ENCODE measurements at regions not wholly inside any gene's neighbourhood (a gene's known extent, or its start where the extent isn't known, plus 50 kb on each side); places are given as distances from the start of the nearest gene placed in this dataset.
"Not testable (repeated sequence)": the region's sequence is repeated elsewhere in the genome, so short reads cannot be mapped to it uniquely, and the experiment has no call there.

- ChIA-PET CTCF (no interaction called here), POLR2A (no interaction called here)
- no peak for DNase-seq (ENCODE audit: extremely low spot score)
- TF ChIP-seq ARNT (IDR thresholded peaks at IDR 0.05) (no peak), FOXA1 (IDR thresholded peaks at IDR 0.05) (no peak), HDGF (IDR thresholded peaks at IDR 0.05; ENCODE audit: borderline replicate concordance) (no peak), FOXM1 (IDR thresholded peaks at IDR 0.05; ENCODE audit: borderline replicate concordance) (no peak), CTBP1 (IDR thresholded peaks at IDR 0.05; ENCODE audit: borderline replicate concordance) (no peak), TARDBP (IDR thresholded peaks at IDR 0.05) (no peak), L3MBTL2 (conservative IDR thresholded peaks at IDR 0.05) (no peak), ELF4 (IDR thresholded peaks at IDR 0.05) (no peak), SUZ12 (IDR thresholded peaks at IDR 0.05) (no peak), ZNF384 (IDR thresholded peaks at IDR 0.05) (no peak), LEF1 (IDR thresholded peaks at IDR 0.05; ENCODE audit: borderline replicate concordance) (no peak), BHLHE40 (IDR thresholded peaks at IDR 0.05; ENCODE audit: borderline replicate concordance) (no peak)
Measured at GRCh38 chr9:115880221-115880885, 273.2 kb upstream of the PAPPA start.

DNA sequence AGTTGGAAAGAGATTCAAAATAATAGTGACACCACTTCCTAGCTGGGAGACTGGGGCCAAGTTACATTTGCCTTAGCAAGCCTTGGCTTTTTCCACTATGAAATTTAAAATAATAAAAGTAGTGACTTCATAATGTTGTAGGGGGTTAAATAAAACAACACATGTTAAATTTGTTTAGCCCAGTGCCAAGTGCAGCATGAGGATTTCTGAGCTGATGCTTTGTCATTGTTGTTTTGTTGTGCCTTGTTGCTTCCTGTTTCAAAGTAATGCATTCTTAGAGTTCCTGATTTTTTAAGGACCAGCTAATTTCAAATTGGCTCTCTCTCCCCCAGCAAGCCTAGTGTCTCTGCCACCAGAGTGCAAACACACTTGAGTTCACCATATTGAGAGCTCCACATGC is 270.7 kb upstream of the PAPPA start:
- DNase-seq (ENCODE audit: extremely low spot score) = no peak
- no peak for TF ChIP-seq HDGF (IDR thresholded peaks at IDR 0.05; ENCODE audit: borderline replicate concordance)
- no peak for TF ChIP-seq NFRKB (IDR thresholded peaks at IDR 0.05)
- no peak for TF ChIP-seq SP1 (IDR thresholded peaks at IDR 0.05)
- no peak for TF ChIP-seq FOXA1 (IDR thresholded peaks at IDR 0.05)
- no peak for TF ChIP-seq ELF4 (IDR thresholded peaks at IDR 0.05)
- ChIA-PET CTCF (no interaction called here), POLR2A (no interaction called here)

GRCh38 chr9:115883467-115884329 is 269.9 kb upstream of the PAPPA start:
- CTCF ChIA-PET = no interaction called here
- TF ChIP-seq TARDBP (IDR thresholded peaks at IDR 0.05) = no peak
- no peak for TF ChIP-seq CTBP1 (IDR thresholded peaks at IDR 0.05; ENCODE audit: borderline replicate concordance)
- TF ChIP-seq SUZ12 (IDR thresholded peaks at IDR 0.05) = no peak
- no peak for TF ChIP-seq LEF1 (IDR thresholded peaks at IDR 0.05; ENCODE audit: borderline replicate concordance)
- TF ChIP-seq FOXK2 (IDR thresholded peaks at IDR 0.05) = no peak
- no peak for TF ChIP-seq FOXA1 (IDR thresholded peaks at IDR 0.05)
- TF ChIP-seq BHLHE40 (IDR thresholded peaks at IDR 0.05; ENCODE audit: borderline replicate concordance) = no peak
- no peak for TF ChIP-seq ELF4 (IDR thresholded peaks at IDR 0.05)
- TF ChIP-seq SP1 (IDR thresholded peaks at IDR 0.05) = no peak
- TF ChIP-seq ZNF384 (IDR thresholded peaks at IDR 0.05) = no peak
- TF ChIP-seq, protein P1, sequence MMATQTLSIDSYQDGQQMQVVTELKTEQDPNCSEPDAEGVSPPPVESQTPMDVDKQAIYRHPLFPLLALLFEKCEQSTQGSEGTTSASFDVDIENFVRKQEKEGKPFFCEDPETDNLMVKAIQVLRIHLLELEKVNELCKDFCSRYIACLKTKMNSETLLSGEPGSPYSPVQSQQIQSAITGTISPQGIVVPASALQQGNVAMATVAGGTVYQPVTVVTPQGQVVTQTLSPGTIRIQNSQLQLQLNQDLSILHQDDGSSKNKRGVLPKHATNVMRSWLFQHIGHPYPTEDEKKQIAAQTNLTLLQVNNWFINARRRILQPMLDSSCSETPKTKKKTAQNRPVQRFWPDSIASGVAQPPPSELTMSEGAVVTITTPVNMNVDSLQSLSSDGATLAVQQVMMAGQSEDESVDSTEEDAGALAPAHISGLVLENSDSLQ (IDR thresholded peaks at IDR 0.05) = no peak
- TF ChIP-seq FOXM1 (IDR thresholded peaks at IDR 0.05; ENCODE audit: borderline replicate concordance) = no peak
- no peak for TF ChIP-seq NFRKB (IDR thresholded peaks at IDR 0.05)
- no peak for TF ChIP-seq HDGF (IDR thresholded peaks at IDR 0.05; ENCODE audit: borderline replicate concordance)
- DNase-seq (ENCODE audit: extremely low spot score) = peak; percentile 23
- POLR2A ChIA-PET = no interaction called here

GRCh38 chr9:115884846-115885245 is 268.7 kb upstream of the PAPPA start:
- no peak for TF ChIP-seq SP1 (IDR thresholded peaks at IDR 0.05)
- TF ChIP-seq HDGF (IDR thresholded peaks at IDR 0.05; ENCODE audit: borderline replicate concordance) = no peak
- no peak for TF ChIP-seq FOXA1 (IDR thresholded peaks at IDR 0.05)
- no peak for TF ChIP-seq ARNT (IDR thresholded peaks at IDR 0.05)
- no peak for TF ChIP-seq TARDBP (IDR thresholded peaks at IDR 0.05)
- ChIA-PET POLR2A (no interaction called here), CTCF (no interaction called here)
- no peak for DNase-seq (ENCODE audit: extremely low spot score)

DNA sequence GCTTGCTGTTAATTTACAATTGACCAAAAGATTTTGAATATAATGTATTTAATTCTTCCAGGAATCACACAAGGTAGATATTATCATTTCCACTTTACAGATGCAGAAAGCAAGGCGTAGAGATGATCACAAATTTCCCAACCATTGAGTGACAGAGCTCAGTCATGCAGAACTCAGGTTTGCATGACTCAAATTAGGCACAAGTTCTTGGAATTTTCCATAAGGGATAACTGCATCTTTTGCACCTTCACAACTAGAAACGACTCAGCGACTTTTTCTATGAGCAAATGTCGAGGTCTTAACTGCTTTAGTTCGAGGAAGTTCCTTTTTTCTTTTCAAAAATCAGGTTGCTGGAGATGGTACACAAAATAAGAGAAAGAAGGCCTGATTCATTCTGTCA is 265.5 kb upstream of the PAPPA start:
- TF ChIP-seq FOXM1 (IDR thresholded peaks at IDR 0.05; ENCODE audit: borderline replicate concordance) = no peak
- TF ChIP-seq SUZ12 (IDR thresholded peaks at IDR 0.05) = no peak
- no peak for TF ChIP-seq ARNT (IDR thresholded peaks at IDR 0.05)
- TF ChIP-seq SP1 (IDR thresholded peaks at IDR 0.05) = no peak
- TF ChIP-seq HDGF (IDR thresholded peaks at IDR 0.05; ENCODE audit: borderline replicate concordance) = no peak
- no peak for TF ChIP-seq ELF4 (IDR thresholded peaks at IDR 0.05)
- TF ChIP-seq FOXK2 (IDR thresholded peaks at IDR 0.05) = no peak
- no peak for TF ChIP-seq LEF1 (IDR thresholded peaks at IDR 0.05; ENCODE audit: borderline replicate concordance)
- TF ChIP-seq BHLHE40 (IDR thresholded peaks at IDR 0.05; ENCODE audit: borderline replicate concordance) = no peak
- TF ChIP-seq TARDBP (IDR thresholded peaks at IDR 0.05) = no peak
- no peak for TF ChIP-seq CTBP1 (IDR thresholded peaks at IDR 0.05; ENCODE audit: borderline replicate concordance)
- TF ChIP-seq ZNF384 (IDR thresholded peaks at IDR 0.05) = no peak
- no peak for TF ChIP-seq NFRKB (IDR thresholded peaks at IDR 0.05)
- TF ChIP-seq L3MBTL2 (conservative IDR thresholded peaks at IDR 0.05) = no peak
- POLR2A ChIA-PET = no interaction called here
- CTCF ChIA-PET = no interaction called here
- DNase-seq (ENCODE audit: extremely low spot score) = no peak

- no peak for DNase-seq (ENCODE audit: extremely low spot score)
- POLR2A ChIA-PET = no interaction called here
Measured at GRCh38 chr9:115891929-115892328, 261.7 kb upstream of the PAPPA start.

DNA sequence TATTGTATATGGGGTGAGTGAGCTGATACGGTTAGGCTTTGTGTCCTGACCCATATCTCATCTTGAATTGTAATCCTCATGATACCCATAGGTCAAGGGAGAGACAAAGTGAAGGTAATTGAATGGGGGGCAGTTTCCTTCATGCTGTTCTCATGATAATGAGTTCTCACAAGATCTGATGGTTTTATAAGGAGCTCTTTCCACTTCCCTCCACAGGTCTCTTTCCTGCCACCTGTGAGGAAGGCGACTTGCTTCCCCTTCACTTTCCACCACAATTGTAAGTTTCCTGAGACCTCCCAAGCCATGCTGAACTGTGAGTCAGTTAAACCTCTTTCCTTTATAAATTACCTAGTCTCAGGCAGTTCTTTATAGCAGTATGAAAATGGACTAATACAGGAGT is 255.1 kb upstream of the PAPPA start:
- CTCF ChIA-PET = interaction anchor here (0.5 kb wide), 1 partner anchor 35 kb away, joined by 3 read pairs; no protein-coding TSS in a partner anchor
- POLR2A ChIA-PET; DNase-seq (ENCODE audit: extremely low spot score): not testable (repeated sequence)

More at GRCh38 chr9:115891929-115892328, 261.7 kb upstream of the PAPPA start:
- TF ChIP-seq SP1 (IDR thresholded peaks at IDR 0.05) (no peak), BHLHE40 (IDR thresholded peaks at IDR 0.05; ENCODE audit: borderline replicate concordance) (no peak), NFRKB (IDR thresholded peaks at IDR 0.05) (no peak), FOXK2 (IDR thresholded peaks at IDR 0.05) (no peak), FOXM1 (IDR thresholded peaks at IDR 0.05; ENCODE audit: borderline replicate concordance) (no peak), ZNF384 (IDR thresholded peaks at IDR 0.05) (no peak), L3MBTL2 (conservative IDR thresholded peaks at IDR 0.05) (no peak), LEF1 (IDR thresholded peaks at IDR 0.05; ENCODE audit: borderline replicate concordance) (no peak), ELF4 (IDR thresholded peaks at IDR 0.05) (no peak), ARNT (IDR thresholded peaks at IDR 0.05) (no peak), HDGF (IDR thresholded peaks at IDR 0.05; ENCODE audit: borderline replicate concordance) (no peak), FOXA1 (IDR thresholded peaks at IDR 0.05) (no peak), CTBP1 (IDR thresholded peaks at IDR 0.05; ENCODE audit: borderline replicate concordance) (no peak), SUZ12 (IDR thresholded peaks at IDR 0.05) (no peak), TARDBP (IDR thresholded peaks at IDR 0.05) (no peak)
- TF ChIP-seq, protein P1 (IDR thresholded peaks at IDR 0.05) = no peak
- CTCF ChIA-PET = no interaction called here

Data from HEK293T (cell line).